Gastroesophageal sphincter (tissue), 4 donors: ENCODE measurements at regions not wholly inside any gene's neighbourhood (a gene's known extent, or its start where the extent isn't known, plus 50 kb on each side); places are given as distances from the start of the nearest gene placed in this dataset.

Source experiments
- ATAC-seq: fragments of 150-250 bp; one replicate; pipeline ENCODE4 v1.9.1; 2016; ENCODE audit warnings: mild to moderate bottlenecking, moderate library complexity
- H3K27ac ChIP-seq, 4 donors: fragments of 200-600 bp; sonication (generic) in 3 of 4; 1 replicate in 3 of 4; 2 replicates in 1 of 4; pipeline ENCODE4 v1.5.1; 2016 to 2019
- H3K27me3 ChIP-seq: fragments of 200-600 bp; sonication (generic); one replicate; pipeline ENCODE4 v1.5.1; 2019
- H3K36me3 ChIP-seq, 2 donors: fragments of 200-600 bp; sonication (generic); one replicate each; pipeline ENCODE4 v1.5.1; 2019; ENCODE audit warnings: control low read depth in 1 of 2
- H3K4me1 ChIP-seq, 3 donors: fragments of 200-600 bp; sonication (generic); 1 replicate in 2 of 3; 2 replicates in 1 of 3; pipeline ENCODE4 v1.5.1; 2016 to 2019; ENCODE audit warnings: control low read depth in 2 of 3
- H3K4me3 ChIP-seq, 2 donors: fragments of 200-600 bp; sonication (generic); one replicate each; pipeline ENCODE4 v1.5.1; 2019; ENCODE audit warnings: mild to moderate bottlenecking in 1 of 2, moderate library complexity in 1 of 2
- H3K9me3 ChIP-seq, 3 donors: fragments of 200-600 bp; sonication (generic); one replicate each; pipeline ENCODE4 v1.5.1; 2017 to 2019; ENCODE audit warnings: control low read depth in 2 of 3
- CTCF ChIP-seq, 4 experiments: fragments of 200-600 bp in 2 of 4; fragments of 450-650 bp in 2 of 4; sonication (generic) in 1 of 4; IDR thresholded peaks; one replicate each; pipeline ENCODE4 v1.5.1; 2017 to 2019; ENCODE audit warnings: antibody characterized with exemption in 4 of 4, mild to moderate bottlenecking in 2 of 4, moderate library complexity in 2 of 4
- EP300 ChIP-seq: sonication (generic); formaldehyde crosslinking; IDR thresholded peaks from one replicate; pipeline ENCODE4 v1.6.1; 2017; ENCODE audit warnings: antibody characterized with exemption, mild to moderate bottlenecking
- POLR2A ChIP-seq, 2 donors: fragments of 450-650 bp; IDR thresholded peaks; one replicate each; pipeline ENCODE4 v1.6.1; 2017; ENCODE audit warnings: antibody characterized with exemption in 2 of 2, mild to moderate bottlenecking in 2 of 2, moderate library complexity in 1 of 2
- POLR2AphosphoS5 ChIP-seq: sonication (generic); formaldehyde crosslinking; IDR thresholded peaks from one replicate; pipeline ENCODE4 v1.6.1; 2017; ENCODE audit warnings: antibody characterized with exemption
- WGBS, 2 donors: methylation state at CpG; one replicate each; pipeline ENCODE4 v1.1.5; 2018; ENCODE audit warnings: low coverage in 1 of 2; 5-methylcytosine and 5-hydroxymethylcytosine counted together

- Histone ChIP-seq H3K27ac (no peak overlapping the region), H3K4me1 (no peaks in the 10 kb centered on the region), H3K9me3 (no peaks in the 10 kb centered on the region), H3K27me3 (no peaks in the 10 kb centered on the region), H3K36me3 (no peaks in the 10 kb centered on the region), H3K4me3 (no peak overlapping the region)
- no peak for ATAC-seq
- WGBS, 2 donors = 80 to 83% methylated on average over 1 of the region's 1 CpG
- TF ChIP-seq CTCF (IDR thresholded peaks at IDR 0.05) (no peak), POLR2AphosphoS5 (no peak), EP300 (no peak), POLR2A (IDR thresholded peaks at IDR 0.05) (no peak)
These were observed 396.2 kb downstream of the EFNA5 start for GRCh38 chr5:107274571-107274970.

- no peak overlapping the region for H3K27ac ChIP-seq
- no peak for TF ChIP-seq CTCF (IDR thresholded peaks at IDR 0.05)
- no peak for TF ChIP-seq POLR2A (IDR thresholded peaks at IDR 0.05)
- no peak for TF ChIP-seq EP300
- TF ChIP-seq POLR2AphosphoS5 = no peak
- no peak for ATAC-seq
- no peak overlapping the region for H3K4me3 ChIP-seq
- H3K4me1 ChIP-seq = no peaks in the 10 kb centered on the region
- H3K9me3 ChIP-seq = no peaks in the 10 kb centered on the region
- 70 to 90% methylated on average over 3 to 4 of the region's 4 CpGs for WGBS, 2 donors
- no peaks in the 10 kb centered on the region for H3K27me3 ChIP-seq
- no peaks in the 10 kb centered on the region for H3K36me3 ChIP-seq
These were observed 397.8 kb downstream of the EFNA5 start for GRCh38 chr5:107272954-107273353.

GRCh38 chr5:107272509-107272908 is 398.2 kb downstream of the EFNA5 start:
- Histone ChIP-seq H3K9me3 (no peaks in the 10 kb centered on the region), H3K4me3 (no peak overlapping the region), H3K36me3 (no peaks in the 10 kb centered on the region), H3K27me3 (no peaks in the 10 kb centered on the region), H3K27ac (no peak overlapping the region), H3K4me1 (no peaks in the 10 kb centered on the region)
- no peak for ATAC-seq
- TF ChIP-seq POLR2A (IDR thresholded peaks at IDR 0.05) = no peak
- TF ChIP-seq POLR2AphosphoS5 = no peak
- TF ChIP-seq EP300 = no peak
- TF ChIP-seq CTCF (IDR thresholded peaks at IDR 0.05) = no peak
- WGBS, 2 donors = 82 to 94% methylated on average over 3 of the region's 3 CpGs

GRCh38 chr5:107271682-107272350 is 398.9 kb downstream of the EFNA5 start:
- Histone ChIP-seq H3K27me3 (no peaks in the 10 kb centered on the region), H3K36me3 (no peaks in the 10 kb centered on the region), H3K4me1 (no peaks in the 10 kb centered on the region), H3K27ac (no peak overlapping the region), H3K4me3 (no peak overlapping the region), H3K9me3 (no peaks in the 10 kb centered on the region)
- 88 to 100% methylated on average over 1 of the region's 1 CpG for WGBS, 2 donors
- ATAC-seq = no peak
- TF ChIP-seq EP300 (no peak), POLR2AphosphoS5 (no peak), CTCF (IDR thresholded peaks at IDR 0.05) (no peak), POLR2A (IDR thresholded peaks at IDR 0.05) (no peak)

DNA sequence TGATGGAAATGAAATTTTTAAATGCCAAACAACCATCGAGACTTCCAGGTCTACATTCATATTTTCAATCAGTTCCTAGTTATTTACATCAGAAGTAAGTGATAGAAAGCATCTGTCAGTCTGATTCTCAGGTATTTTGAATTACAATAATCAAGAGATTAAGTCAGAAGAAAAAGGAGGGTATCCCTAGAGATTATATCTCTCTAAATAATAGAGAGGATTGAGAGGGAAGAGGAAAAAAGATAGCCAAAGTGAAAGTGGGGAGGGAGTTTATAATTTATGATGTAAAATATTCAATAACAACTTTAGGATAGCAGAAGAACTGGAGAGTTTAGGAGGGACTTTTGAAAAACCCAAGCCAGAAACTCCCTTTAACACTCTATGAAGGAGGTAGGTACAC is 400.2 kb downstream of the EFNA5 start:
- H3K4me1 ChIP-seq = no peaks in the 10 kb centered on the region
- WGBS, 2 donors = 89 to 93% methylated on average over 1 of the region's 1 CpG
- no peak for TF ChIP-seq POLR2A (IDR thresholded peaks at IDR 0.05)
- TF ChIP-seq EP300 = no peak
- no peak for TF ChIP-seq CTCF (IDR thresholded peaks at IDR 0.05)
- TF ChIP-seq POLR2AphosphoS5 = no peak
- no peak overlapping the region for H3K4me3 ChIP-seq
- no peak overlapping the region for H3K27ac ChIP-seq
- H3K27me3 ChIP-seq = no peaks in the 10 kb centered on the region
- ATAC-seq = no peak
- H3K9me3 ChIP-seq = no peaks in the 10 kb centered on the region
- no peaks in the 10 kb centered on the region for H3K36me3 ChIP-seq
